Endothelial cell of umbilical vein (primary cell): ENCODE measurements at regions not wholly inside any gene's neighbourhood (a gene's known extent, or its start where the extent isn't known, plus 50 kb on each side); places are given as distances from the start of the nearest gene placed in this dataset.

ENCODE experiments used
- EZH2 ChIP-seq: IDR thresholded peaks from 2 replicates; pipeline ENCODE4 v1.6.1; 2012; ENCODE audit warnings: borderline replicate concordance, low read depth, mild to moderate bottlenecking, moderate library complexity, low read length, inconsistent platforms; ENCODE audit not compliant: severe bottlenecking
- TF ChIP-seq, protein P1 (sequence below), 2 donors: IDR thresholded peaks; 1 replicate in 1 of 2; 2 replicates in 1 of 2; pipeline ENCODE4 v1.5.1; 2011; ENCODE audit warnings: low read length in 2 of 2, mild to moderate bottlenecking in 2 of 2, moderate library complexity in 2 of 2, control low read depth in 1 of 2, inconsistent platforms in 1 of 2, low read depth in 1 of 2; ENCODE audit not compliant: insufficient read depth in 1 of 2; ENCODE audit errors: extremely low read depth in 1 of 2

DNA sequence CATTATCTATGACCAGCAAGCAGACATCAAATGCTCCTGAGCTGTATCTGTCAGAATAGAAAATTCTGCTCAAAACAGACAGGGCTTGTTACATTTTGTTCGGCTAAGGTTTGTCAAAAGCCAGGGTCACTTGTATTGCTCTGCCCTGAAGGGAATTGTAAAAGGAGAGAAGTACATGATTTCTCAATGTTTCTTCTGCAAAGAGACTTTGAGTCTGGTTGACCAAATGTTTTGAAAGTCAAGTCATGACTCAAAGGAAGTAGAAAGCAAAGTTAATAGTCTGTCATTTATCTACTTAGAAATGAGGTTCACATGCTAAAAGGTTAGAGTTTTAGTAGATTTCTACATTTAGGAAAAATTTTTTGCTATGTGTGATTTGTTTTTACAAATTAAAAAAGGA lies 1624.1 kb upstream of the ZEB2 start:
- TF ChIP-seq EZH2, result no peak
- TF ChIP-seq, protein P1, sequence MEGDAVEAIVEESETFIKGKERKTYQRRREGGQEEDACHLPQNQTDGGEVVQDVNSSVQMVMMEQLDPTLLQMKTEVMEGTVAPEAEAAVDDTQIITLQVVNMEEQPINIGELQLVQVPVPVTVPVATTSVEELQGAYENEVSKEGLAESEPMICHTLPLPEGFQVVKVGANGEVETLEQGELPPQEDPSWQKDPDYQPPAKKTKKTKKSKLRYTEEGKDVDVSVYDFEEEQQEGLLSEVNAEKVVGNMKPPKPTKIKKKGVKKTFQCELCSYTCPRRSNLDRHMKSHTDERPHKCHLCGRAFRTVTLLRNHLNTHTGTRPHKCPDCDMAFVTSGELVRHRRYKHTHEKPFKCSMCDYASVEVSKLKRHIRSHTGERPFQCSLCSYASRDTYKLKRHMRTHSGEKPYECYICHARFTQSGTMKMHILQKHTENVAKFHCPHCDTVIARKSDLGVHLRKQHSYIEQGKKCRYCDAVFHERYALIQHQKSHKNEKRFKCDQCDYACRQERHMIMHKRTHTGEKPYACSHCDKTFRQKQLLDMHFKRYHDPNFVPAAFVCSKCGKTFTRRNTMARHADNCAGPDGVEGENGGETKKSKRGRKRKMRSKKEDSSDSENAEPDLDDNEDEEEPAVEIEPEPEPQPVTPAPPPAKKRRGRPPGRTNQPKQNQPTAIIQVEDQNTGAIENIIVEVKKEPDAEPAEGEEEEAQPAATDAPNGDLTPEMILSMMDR (IDR thresholded peaks at IDR 0.05; ENCODE audit: extremely low read depth in 1 of 2, insufficient read depth in 1 of 2, low read depth in 1 of 2, low read length in 2 of 2), result no peak
